DMS79 treated with DMSO at 0.1 percent for 48 hours (cell line): ENCODE measurements at regions not wholly inside any gene's neighbourhood (a gene's known extent, or its start where the extent isn't known, plus 50 kb on each side); places are given as distances from the start of the nearest gene placed in this dataset.

Experiments
- DNase-seq: peaks from one replicate; lab custom pipeline; 2025; lab: John Stamatoyannopoulos, UW

GRCh38 chr13:33891196-33891742 lies 73.3 kb downstream of the RFC3 start:
- no peak for DNase-seq

GRCh38 chr13:33893559-33893958 lies 75.6 kb downstream of the RFC3 start:
- no peak for DNase-seq

DNA sequence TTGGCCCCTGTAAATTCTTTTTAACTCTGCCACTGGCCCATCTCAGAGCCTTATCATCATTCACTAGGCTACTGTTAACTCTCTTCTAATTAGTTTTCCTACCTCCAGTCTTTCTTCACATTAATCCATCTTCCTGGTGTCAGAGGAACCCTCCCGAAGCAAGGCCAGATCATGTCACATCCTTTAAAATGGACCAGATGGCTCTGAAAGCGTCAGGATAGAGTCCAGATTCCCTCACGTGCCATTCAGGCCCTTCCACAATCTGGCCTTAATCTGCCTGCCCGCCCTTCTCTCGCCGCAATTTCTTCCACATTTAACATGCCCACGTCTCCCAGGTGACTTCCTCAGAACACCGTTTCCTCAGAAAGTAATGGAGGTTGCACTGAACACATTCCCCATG lies 86.5 kb downstream of the RFC3 start:
- DNase-seq = no peak

- DNase-seq = no peak
Measured at GRCh38 chr13:33908116-33908515, 90.2 kb downstream of the RFC3 start.

GRCh38 chr13:33910255-33910654 lies 92.3 kb downstream of the RFC3 start:
- DNase-seq = no peak

DNA sequence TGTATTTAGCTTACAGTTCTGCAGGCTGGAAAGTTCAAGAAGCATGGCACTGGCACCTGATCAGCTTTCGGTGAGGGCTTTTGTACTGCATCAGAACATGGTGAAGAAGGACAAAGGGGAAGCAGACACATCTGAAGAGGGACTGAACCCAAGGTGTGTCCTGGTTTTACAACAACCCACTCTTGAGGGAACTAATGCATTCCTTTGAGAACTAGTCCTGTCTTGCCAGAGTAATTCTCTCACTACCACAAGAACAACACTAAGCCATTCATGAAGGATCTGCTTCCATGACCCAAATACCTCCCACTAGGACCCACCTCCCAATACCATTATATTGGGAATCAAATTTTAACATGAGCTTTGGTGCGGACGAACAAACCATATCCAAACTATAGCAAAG lies 93.6 kb downstream of the RFC3 start:
- no peak for DNase-seq

- DNase-seq = no peak
Measured at GRCh38 chr13:33913829-33914228, 95.9 kb downstream of the RFC3 start.

GRCh38 chr13:33917190-33917589 lies 99.2 kb downstream of the RFC3 start:
- no peak for DNase-seq

DNA sequence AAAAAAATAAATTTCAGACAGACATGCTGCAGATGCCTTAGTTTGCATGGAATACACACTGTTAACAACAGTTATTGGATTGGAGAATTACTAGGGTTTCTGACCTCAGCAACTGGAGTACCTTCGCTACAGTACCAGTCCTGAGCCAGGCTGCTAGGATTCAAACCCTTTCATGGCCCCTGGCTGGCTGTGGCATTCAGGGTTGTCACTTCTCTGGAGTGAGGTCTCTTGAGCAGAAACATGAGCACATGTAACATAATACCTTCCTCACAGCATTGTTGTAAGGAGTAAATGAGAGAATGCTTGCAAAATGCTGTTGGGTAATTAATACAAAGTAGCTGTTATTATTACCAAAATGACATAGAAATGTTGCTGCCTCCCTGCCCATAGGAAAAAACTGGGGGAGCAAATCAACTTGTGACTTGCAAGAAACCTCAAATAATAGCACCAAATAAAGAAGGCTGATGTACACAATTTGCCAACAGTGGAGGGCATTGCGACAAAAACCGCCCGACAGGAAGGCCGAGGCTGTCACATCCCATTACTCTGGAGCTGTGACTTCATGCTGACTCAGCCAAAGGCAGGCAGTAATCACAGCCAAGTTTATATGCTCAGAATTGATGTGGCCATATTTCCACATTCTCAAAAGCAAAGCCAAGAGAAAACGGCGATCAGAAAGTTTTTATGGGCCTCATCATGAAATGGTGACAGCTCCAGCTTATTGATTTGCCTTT lies 100.4 kb downstream of the RFC3 start:
- DNase-seq = no peak

GRCh38 chr13:33919120-33919519 lies 101.2 kb downstream of the RFC3 start:
- DNase-seq = no peak

DNA sequence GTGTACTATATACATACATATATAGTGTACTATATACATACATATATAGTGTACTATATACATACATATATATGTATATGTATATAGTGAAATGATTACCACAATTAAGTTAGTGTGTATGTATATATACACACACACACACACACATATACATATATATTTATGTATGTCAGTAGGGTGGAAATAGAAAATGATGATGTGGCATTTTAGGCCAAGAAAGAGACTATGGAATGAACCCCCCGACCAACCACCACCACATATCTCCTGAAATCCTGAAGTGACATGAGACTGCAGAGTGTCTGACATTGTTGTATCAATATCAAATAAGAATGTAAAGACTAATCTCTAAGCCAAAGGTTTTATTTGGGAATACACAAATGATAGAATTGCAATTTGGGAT lies 107.6 kb downstream of the RFC3 start:
- no peak for DNase-seq

DNA sequence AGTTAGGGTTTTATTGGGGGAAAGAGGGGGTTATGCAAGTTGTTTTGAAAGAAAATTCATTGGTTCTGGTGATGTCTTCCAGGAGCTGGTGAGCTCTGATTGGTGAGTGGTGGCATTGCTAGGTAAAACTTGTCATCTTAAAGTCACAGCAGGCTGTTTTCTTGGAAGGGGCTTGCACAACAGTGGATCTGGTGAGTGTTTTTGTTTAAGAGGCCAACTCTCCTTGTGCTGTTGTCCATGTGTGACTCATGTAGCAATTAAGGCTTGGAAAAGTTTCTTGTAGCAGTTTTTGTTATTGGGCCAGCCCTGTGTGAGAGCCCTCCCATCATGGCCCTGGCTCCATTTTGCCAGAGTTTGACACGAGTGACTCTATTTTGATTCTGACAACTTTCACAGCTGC lies 109.4 kb downstream of the RFC3 start:
- no peak for DNase-seq

- no peak for DNase-seq
Measured at GRCh38 chr13:33931397-33932311, 113.7 kb downstream of the RFC3 start.

DNA sequence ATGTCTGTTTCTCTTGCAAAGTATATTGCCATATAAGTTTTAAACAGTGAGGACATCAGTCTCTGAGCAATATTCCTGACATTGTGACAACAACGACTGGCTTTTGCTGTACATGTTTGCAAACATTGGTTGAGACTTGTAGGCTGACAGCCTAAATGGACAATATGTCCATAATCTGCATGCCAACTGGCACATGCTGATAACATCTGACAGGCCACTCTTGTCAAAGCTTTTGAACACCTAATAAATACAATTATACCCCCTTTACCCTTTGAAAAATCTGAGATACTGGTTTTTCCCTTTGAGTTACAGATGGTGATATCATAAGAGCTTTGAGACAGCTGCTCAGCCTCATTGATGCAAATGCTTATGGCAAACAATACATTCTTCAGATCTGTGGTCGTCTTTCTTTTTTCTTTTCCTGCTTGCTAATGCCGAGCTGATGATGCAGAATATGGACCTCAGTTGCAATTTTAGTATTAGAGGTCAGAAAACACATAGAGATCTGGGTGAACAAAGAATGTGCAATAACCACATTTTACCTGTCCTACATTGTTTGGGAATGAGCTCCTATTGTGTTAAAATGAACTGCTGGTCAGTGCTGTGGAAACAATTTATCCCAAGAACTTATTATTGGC lies 114.9 kb downstream of the RFC3 start:
- DNase-seq = peak; percentile 11

- no peak for DNase-seq
Measured at GRCh38 chr13:33933810-33934209, 115.9 kb downstream of the RFC3 start.

DNA sequence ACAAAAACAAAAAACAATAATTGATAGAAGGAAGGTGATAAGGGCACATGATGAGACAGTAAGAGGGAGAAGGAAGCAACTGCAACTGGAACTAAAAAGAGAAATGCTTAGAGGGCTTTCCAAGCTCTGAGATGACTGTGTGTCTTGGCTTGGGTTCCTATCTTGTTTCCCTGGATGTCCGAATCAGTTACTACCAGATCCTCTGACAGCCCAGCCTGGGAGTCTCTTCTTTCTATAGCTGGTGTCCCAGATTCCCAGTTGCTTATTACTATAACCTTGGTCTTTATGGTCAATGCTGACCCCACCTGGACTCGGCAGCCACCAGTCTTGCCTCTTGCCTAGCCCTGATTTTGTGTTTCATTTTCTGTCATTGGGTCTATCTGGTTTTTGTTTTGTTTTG lies 116.4 kb downstream of the RFC3 start:
- DNase-seq = no peak

GRCh38 chr13:33934951-33935371 lies 117.0 kb downstream of the RFC3 start:
- no peak for DNase-seq

DNA sequence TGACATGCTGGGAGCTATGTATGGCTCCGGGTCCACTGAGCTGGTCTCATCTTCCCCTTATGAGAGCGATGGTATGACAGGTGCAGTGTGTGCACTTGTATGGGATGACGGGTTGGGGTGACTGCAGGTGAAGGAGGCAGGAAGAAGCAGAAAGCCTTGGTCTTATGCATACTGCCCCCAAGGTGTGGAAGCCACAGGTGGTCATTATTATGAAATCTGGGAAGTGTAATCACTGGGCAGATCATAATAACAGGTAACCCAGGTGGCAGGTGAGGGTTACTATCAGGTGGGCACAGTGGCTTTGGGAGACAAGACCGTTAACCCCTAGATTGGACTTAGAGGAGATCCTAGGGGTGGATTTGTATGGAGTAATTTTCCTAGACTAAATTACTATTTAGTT lies 118.0 kb downstream of the RFC3 start:
- no peak for DNase-seq

DNA sequence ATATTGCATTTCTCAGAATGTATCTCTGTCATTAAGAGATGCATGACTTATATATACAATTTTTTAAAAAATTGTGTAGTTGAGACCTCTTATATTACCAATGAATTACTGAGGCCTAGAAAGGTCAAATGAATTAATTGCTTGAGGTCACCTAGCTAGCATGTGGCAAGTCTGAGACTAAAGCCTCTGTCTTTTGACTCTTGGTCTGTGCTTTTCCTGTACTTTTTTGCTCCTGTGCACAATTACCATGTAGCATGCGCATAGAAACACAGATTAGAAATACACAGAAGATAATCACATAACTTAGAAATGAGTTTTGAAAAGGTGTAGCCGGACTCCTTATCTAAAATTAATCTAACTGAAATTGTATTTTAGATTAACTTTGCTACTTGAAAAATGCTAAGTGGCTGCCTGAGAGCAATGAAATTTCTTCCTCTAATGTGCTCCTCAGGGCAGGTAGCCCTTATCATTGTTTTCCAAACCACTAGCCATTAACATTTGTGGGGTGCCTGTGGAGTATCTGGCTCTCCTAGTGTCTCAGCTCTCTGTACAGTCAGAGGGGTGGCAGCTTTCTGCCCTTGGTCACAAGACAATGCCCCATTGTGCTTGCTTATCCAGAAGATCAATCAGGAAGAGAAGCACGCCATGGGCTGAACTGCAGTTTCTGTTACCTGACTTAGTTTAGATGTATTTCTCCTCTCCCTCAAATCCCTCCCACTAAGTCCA lies 119.6 kb downstream of the RFC3 start:
- peak; percentile 9 for DNase-seq

- DNase-seq = no peak
Measured at GRCh38 chr13:33940256-33940655, 122.3 kb downstream of the RFC3 start.

- DNase-seq = no peak
Measured at GRCh38 chr13:33940898-33941297, 122.9 kb downstream of the RFC3 start.

DNA sequence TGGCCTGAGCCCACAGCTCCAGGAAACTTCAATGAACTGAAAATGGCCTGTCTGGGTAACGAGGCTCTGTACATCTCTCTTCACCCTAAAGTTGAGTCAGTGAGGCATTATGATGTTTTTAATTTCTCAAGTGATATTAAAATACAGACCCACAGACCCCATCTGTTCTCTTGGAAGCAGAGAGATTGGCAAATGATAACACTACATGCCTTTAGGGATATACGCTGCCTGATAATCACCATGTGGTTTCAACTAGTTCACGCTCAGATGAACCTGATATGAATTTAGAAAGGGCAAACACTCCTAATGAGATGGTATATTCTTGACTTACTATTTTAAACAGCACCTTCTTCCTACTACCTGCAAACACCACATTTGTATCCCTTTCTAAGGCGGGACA lies 127.5 kb downstream of the RFC3 start:
- DNase-seq = no peak
